Effector memory CD8-positive, alpha-beta T cell (primary cell): ENCODE measurements at regions not wholly inside any gene's neighbourhood (a gene's known extent, or its start where the extent isn't known, plus 50 kb on each side); places are given as distances from the start of the nearest gene placed in this dataset.
"Not testable (repeated sequence)": the region's sequence is repeated elsewhere in the genome, so short reads cannot be mapped to it uniquely, and the experiment has no call there.

Experiments used
- ATAC-seq: fragments of 150-1000 bp; cut with Tn5 transposase; replicated peaks from 2 replicates; pipeline ENCODE4 v1.10.0; 2021; ENCODE audit warnings: mild to moderate bottlenecking, moderate library complexity
- DNase-seq, 3 experiments: peaks; one replicate each; pipeline ENCODE4 v3.0.0; 2021
- H3K27ac Mint-ChIP-seq, 2 donors: one replicate each; pipeline ENCODE4 v1.8.0; 2022; ENCODE audit warnings: mild to moderate bottlenecking in 2 of 2, mixed read lengths in 2 of 2, moderate library complexity in 2 of 2
- H3K27me3 Mint-ChIP-seq, 2 donors: one replicate each; pipeline ENCODE4 v1.8.0; 2022; ENCODE audit warnings: mixed read lengths in 2 of 2
- H3K36me3 Mint-ChIP-seq: one replicate; pipeline ENCODE4 v1.8.0; 2022; ENCODE audit warnings: mild to moderate bottlenecking, moderate library complexity, mixed read lengths; ENCODE audit not compliant: insufficient read depth
- H3K4me1 Mint-ChIP-seq, 2 donors: one replicate each; pipeline ENCODE4 v1.8.0; 2022; ENCODE audit warnings: low read depth in 2 of 2, mixed read lengths in 2 of 2
- H3K4me3 Mint-ChIP-seq, 2 donors: one replicate each; pipeline ENCODE4 v1.8.0; 2022; ENCODE audit warnings: mild to moderate bottlenecking in 2 of 2, mixed read lengths in 2 of 2, moderate library complexity in 2 of 2
- H3K9me3 Mint-ChIP-seq, 2 donors: one replicate each; pipeline ENCODE4 v1.8.0; 2022; ENCODE audit warnings: mixed read lengths in 2 of 2

DNA sequence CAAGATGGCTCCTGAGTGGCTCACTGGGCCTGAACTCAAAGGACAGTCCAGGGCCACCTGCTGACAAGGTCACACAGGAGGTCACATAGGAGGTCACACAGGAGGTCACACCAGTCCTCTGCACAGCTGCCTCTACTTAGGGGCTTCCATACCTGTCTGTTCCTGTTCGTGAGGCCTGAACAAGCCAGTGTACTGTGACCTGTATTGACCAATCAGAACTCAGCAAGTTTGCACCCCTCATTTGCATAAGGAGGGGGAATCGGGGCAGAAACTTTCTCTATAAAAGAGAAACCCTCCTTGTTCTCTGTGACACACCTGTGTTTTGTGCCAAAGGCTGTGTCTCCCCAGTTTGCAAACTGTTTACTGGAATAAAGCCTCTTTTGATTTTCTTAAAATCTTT, 478.9 kb downstream of the EIPR1 start:
- no peak for DNase-seq
- H3K27me3 Mint-ChIP-seq = peaks cover 7 to 10% of the 10 kb centered on the region in 2 donors
- H3K4me3 Mint-ChIP-seq = no peak overlapping the region
- no peak overlapping the region for H3K27ac Mint-ChIP-seq
- H3K36me3 Mint-ChIP-seq = no peaks in the 10 kb centered on the region
- peaks cover 6% of the 10 kb centered on the region in 2 donors for H3K4me1 Mint-ChIP-seq
- no peak for ATAC-seq
- no peaks in the 10 kb centered on the region for H3K9me3 Mint-ChIP-seq

- H3K4me3 Mint-ChIP-seq = no peak overlapping the region
- ATAC-seq = no peak
- no peak overlapping the region for H3K27ac Mint-ChIP-seq
- no peaks in the 10 kb centered on the region for H3K9me3 Mint-ChIP-seq
- H3K36me3 Mint-ChIP-seq = no peaks in the 10 kb centered on the region
- no peak for DNase-seq
- H3K4me1 Mint-ChIP-seq = peaks cover 3 to 6% of the 10 kb centered on the region in 2 donors
- peaks cover 7 to 10% of the 10 kb centered on the region in 2 donors for H3K27me3 Mint-ChIP-seq
Measured at GRCh38 chr2:2896643-2897042, 481.0 kb downstream of the EIPR1 start.

- Mint-ChIP-seq H3K4me1 (no peaks in the 10 kb centered on the region), H3K36me3 (no peaks in the 10 kb centered on the region), H3K4me3 (no peak overlapping the region), H3K9me3 (no peaks in the 10 kb centered on the region), H3K27ac (no peak overlapping the region), H3K27me3 (peaks cover 9 to 10% of the 10 kb centered on the region in 2 donors)
- DNase-seq (no peak), ATAC-seq (no peak)
Measured at GRCh38 chr2:2896011-2896410, 481.6 kb downstream of the EIPR1 start.

GRCh38 chr2:2894011-2894410, 483.6 kb downstream of the EIPR1 start:
- not testable (repeated sequence) for H3K4me3 Mint-ChIP-seq, H3K4me1 Mint-ChIP-seq, H3K27ac Mint-ChIP-seq, ATAC-seq, H3K36me3 Mint-ChIP-seq, DNase-seq, H3K9me3 Mint-ChIP-seq
- H3K27me3 Mint-ChIP-seq = peaks cover 10 to 17% of the 10 kb centered on the region in 2 donors

GRCh38 chr2:2892892-2893291, 484.7 kb downstream of the EIPR1 start:
- no peak for DNase-seq
- Mint-ChIP-seq H3K36me3 (no peaks in the 10 kb centered on the region), H3K4me1 (no peaks in the 10 kb centered on the region), H3K27me3 (peaks cover 10 to 17% of the 10 kb centered on the region in 2 donors), H3K27ac (no peak overlapping the region), H3K4me3 (no peak overlapping the region), H3K9me3 (no peaks in the 10 kb centered on the region)
- no peak for ATAC-seq

DNA sequence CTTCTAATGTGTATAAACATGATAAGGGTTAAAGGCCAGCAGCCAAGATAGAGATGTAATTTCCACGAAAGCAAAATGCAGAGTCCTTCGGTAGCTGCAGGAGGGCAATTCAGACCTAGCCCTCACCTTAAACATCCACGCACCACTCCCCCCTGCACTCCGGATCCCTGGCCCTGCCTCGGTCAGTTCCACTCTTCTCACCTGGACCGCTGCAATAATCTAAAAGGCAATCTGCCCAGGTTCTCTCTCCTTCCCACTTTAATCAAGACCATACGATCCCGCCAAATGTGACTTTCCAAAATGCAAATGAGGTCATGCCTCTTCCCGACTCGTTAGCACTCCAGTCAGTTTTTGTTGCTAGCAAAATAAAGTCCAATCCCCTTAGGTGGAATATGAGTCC, 485.2 kb downstream of the EIPR1 start:
- H3K27ac Mint-ChIP-seq = no peak overlapping the region
- H3K36me3 Mint-ChIP-seq = no peaks in the 10 kb centered on the region
- peaks cover 10 to 17% of the 10 kb centered on the region in 2 donors for H3K27me3 Mint-ChIP-seq
- H3K4me3 Mint-ChIP-seq = no peak overlapping the region
- no peaks in the 10 kb centered on the region for H3K9me3 Mint-ChIP-seq
- H3K4me1 Mint-ChIP-seq = no peaks in the 10 kb centered on the region
- DNase-seq (no peak), ATAC-seq (no peak)

GRCh38 chr2:2890901-2891300, 486.7 kb downstream of the EIPR1 start:
- peaks cover under 1 to 22% of the 10 kb centered on the region in 2 donors for H3K27me3 Mint-ChIP-seq
- H3K27ac Mint-ChIP-seq = no peak overlapping the region
- no peaks in the 10 kb centered on the region for H3K9me3 Mint-ChIP-seq
- H3K4me1 Mint-ChIP-seq = no peaks in the 10 kb centered on the region
- no peaks in the 10 kb centered on the region for H3K36me3 Mint-ChIP-seq
- no peak for DNase-seq
- H3K4me3 Mint-ChIP-seq = no peak overlapping the region
- no peak for ATAC-seq

DNA sequence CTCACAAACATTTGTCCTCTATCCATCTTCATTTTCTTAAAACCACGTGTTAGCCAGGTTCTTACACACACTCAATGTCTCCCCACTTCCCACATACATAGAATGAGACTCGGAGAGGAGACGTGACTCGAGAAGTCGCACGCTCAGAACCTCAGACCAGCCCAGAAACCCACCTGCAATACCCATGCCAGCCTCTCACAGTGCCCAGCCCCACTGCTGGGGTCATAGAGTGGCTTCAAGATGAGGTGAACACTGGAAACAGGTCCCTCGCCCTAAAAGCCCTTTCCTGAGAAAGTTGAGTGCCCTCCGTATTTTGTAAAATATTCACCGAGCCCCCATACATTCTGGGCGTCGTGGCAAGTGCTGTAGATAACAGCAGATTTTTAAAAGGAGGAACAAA, 487.4 kb downstream of the EIPR1 start:
- H3K27ac Mint-ChIP-seq = no peak overlapping the region
- no peaks in the 10 kb centered on the region for H3K4me1 Mint-ChIP-seq
- H3K4me3 Mint-ChIP-seq = no peak overlapping the region
- H3K9me3 Mint-ChIP-seq = no peaks in the 10 kb centered on the region
- DNase-seq (no peak), ATAC-seq (no peak)
- no peaks in the 10 kb centered on the region for H3K36me3 Mint-ChIP-seq
- peaks cover 0 to 18% of the 10 kb centered on the region in 2 donors for H3K27me3 Mint-ChIP-seq

- DNase-seq = no peak
- H3K9me3 Mint-ChIP-seq = no peaks in the 10 kb centered on the region
- no peaks in the 10 kb centered on the region for H3K4me1 Mint-ChIP-seq
- H3K27me3 Mint-ChIP-seq = peaks cover 0 to 15% of the 10 kb centered on the region in 2 donors
- no peak overlapping the region for H3K27ac Mint-ChIP-seq
- no peak for ATAC-seq
- H3K36me3 Mint-ChIP-seq = no peaks in the 10 kb centered on the region
- no peak overlapping the region for H3K4me3 Mint-ChIP-seq
Measured at GRCh38 chr2:2889646-2890045, 488.0 kb downstream of the EIPR1 start.

- H3K36me3 Mint-ChIP-seq = no peaks in the 10 kb centered on the region
- H3K27me3 Mint-ChIP-seq = peaks cover 0 to 15% of the 10 kb centered on the region in 2 donors
- no peak for ATAC-seq
- H3K4me1 Mint-ChIP-seq = no peaks in the 10 kb centered on the region
- H3K27ac Mint-ChIP-seq = no peak overlapping the region
- DNase-seq = no peak
- H3K9me3 Mint-ChIP-seq = no peaks in the 10 kb centered on the region
- no peak overlapping the region for H3K4me3 Mint-ChIP-seq
Measured at GRCh38 chr2:2889141-2889540, 488.5 kb downstream of the EIPR1 start.

DNA sequence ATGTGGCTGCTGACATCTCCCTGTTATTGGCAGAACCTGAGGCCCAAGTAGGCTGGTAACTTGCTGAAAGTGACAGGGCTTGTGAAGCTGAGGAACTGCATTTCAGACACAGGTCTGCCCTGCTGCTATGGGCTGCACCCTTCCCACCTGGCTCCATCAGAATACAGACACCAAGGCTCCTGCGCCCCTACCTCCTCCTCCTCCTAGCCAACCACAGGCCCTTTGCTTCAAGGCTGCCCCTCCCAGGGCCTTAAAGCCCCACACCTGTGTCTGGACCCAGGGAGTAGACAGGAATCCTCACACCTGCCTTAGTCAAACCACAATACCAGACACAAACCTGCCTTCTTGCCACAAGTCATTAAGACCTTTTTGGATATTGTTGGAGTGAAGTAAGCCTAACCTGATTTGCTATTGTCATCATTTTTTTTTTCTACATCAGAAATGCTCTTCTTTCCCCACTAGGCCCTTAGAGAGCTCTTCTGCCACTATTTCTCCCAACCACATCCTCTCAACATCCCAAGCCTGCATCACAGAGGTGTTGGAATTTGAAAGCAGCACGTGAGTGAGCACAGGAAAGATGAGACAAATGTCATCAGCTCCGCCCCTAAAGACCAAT, 489.7 kb downstream of the EIPR1 start:
- Mint-ChIP-seq H3K9me3 (peaks cover 5 to 7% of the 10 kb centered on the region in 2 donors), H3K36me3 (no peaks in the 10 kb centered on the region), H3K27ac (no peak overlapping the region), H3K4me3 (no peak overlapping the region), H3K4me1 (no peaks in the 10 kb centered on the region), H3K27me3 (peaks cover 0 to 15% of the 10 kb centered on the region in 2 donors)
- DNase-seq (no peak), ATAC-seq (no peak)

DNA sequence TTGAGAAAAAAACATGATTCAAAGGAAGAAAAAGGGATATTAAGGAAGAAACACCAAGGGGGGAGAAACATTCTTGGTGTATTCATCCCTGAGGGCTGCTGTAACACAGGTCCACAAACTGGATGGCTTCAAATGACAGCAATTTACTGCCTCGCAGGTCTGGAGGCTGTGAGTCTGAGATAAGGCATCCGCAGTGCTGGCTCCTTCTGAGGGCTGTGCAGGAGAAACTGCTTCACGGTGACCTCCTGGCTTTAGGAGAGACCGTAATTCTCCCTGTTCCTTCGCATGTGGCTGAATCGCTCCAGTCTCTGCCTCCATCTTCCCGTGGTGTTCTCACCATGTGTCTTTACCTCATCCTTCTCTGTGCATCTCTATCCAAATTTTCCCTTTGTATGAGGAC, 490.7 kb downstream of the EIPR1 start:
- Mint-ChIP-seq H3K27me3 (peaks cover 0 to 15% of the 10 kb centered on the region in 2 donors), H3K4me1 (no peaks in the 10 kb centered on the region), H3K4me3 (no peak overlapping the region), H3K9me3 (peaks cover 7 to 11% of the 10 kb centered on the region in 2 donors), H3K27ac (no peak overlapping the region), H3K36me3 (no peaks in the 10 kb centered on the region)
- ATAC-seq (no peak), DNase-seq (no peak)

DNA sequence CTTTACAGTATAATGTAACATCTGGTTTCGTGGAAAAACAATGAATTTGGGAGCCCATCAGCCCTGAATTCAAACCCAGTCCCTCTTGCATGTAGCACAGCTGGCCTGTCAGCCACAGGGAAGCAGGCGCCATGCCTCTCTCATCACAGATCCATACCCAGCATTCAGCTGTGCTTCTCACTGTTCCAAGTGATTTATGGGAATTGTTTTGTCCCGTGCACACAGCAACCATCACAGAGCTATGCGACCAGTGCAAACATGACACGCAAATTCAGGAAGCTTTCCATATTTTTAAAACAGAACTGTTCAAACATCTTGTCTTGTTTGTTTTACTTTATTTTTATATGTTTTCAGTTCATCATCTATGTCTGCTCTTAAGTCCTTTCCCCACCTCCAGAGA, 496.1 kb downstream of the EIPR1 start:
- H3K27ac Mint-ChIP-seq = no peak overlapping the region
- no peaks in the 10 kb centered on the region for H3K36me3 Mint-ChIP-seq
- H3K4me3 Mint-ChIP-seq = no peak overlapping the region
- ATAC-seq (no peak), DNase-seq (no peak)
- peaks cover 0 to 2% of the 10 kb centered on the region in 2 donors for H3K4me1 Mint-ChIP-seq
- H3K27me3 Mint-ChIP-seq = no peaks in the 10 kb centered on the region
- H3K9me3 Mint-ChIP-seq = peaks cover 7 to 11% of the 10 kb centered on the region in 2 donors

DNA sequence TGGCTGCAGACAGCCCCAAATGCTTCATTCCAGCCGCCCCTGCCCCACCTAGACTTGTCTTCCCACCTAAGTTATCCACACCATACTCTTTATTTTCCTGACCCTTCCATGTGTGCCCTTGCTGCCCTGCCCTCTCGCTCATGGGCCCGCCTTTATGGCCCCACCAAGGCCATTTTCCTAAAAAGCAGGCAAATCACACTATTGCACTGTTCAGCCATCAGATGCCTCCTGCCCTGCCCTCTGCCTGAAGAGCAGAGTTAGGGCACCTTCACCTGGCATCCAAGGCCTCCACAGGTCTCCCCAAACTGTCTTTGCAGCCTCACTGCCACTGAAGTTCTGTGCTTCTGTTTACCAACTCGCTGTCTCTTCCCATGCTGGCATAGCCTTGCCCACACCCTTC, 496.7 kb downstream of the EIPR1 start:
- no peaks in the 10 kb centered on the region for H3K36me3 Mint-ChIP-seq
- DNase-seq (no peak), ATAC-seq (no peak)
- H3K4me1 Mint-ChIP-seq = peaks cover 0 to 2% of the 10 kb centered on the region in 2 donors
- H3K27ac Mint-ChIP-seq = no peak overlapping the region
- peaks cover 7 to 11% of the 10 kb centered on the region in 2 donors for H3K9me3 Mint-ChIP-seq
- H3K4me3 Mint-ChIP-seq = no peak overlapping the region
- no peaks in the 10 kb centered on the region for H3K27me3 Mint-ChIP-seq
